NCI-H2196 treated with DMSO at 0.1 percent for 48 hours (cell line): ENCODE measurements at regions not wholly inside any gene's neighbourhood (a gene's known extent, or its start where the extent isn't known, plus 50 kb on each side); places are given as distances from the start of the nearest gene placed in this dataset.

Source experiments
- DNase-seq: peaks from one replicate; lab custom pipeline; 2025; ENCODE audit not compliant: unreplicated experiment; lab: John Stamatoyannopoulos, UW

- no peak for DNase-seq
These were observed 319.0 kb downstream of the GLRX3 start for GRCh38 chr10:130455111-130455695.

GRCh38 chr10:130455791-130456190, 319.6 kb downstream of the GLRX3 start:
- no peak for DNase-seq

GRCh38 chr10:130456616-130457015, 320.4 kb downstream of the GLRX3 start:
- no peak for DNase-seq

GRCh38 chr10:130458509-130458908, 322.3 kb downstream of the GLRX3 start:
- no peak for DNase-seq

- no peak for DNase-seq
These were observed 322.8 kb downstream of the GLRX3 start for GRCh38 chr10:130459011-130459410.

- DNase-seq: no peak
These were observed 323.8 kb downstream of the GLRX3 start for GRCh38 chr10:130459851-130460490.

- DNase-seq: no peak
These were observed 325.4 kb downstream of the GLRX3 start for GRCh38 chr10:130461631-130462030.

GRCh38 chr10:130463104-130463875, 327.1 kb downstream of the GLRX3 start:
- DNase-seq: no peak

GRCh38 chr10:130463876-130464364, 327.7 kb downstream of the GLRX3 start:
- DNase-seq: no peak

GRCh38 chr10:130464426-130464825, 328.2 kb downstream of the GLRX3 start:
- no peak for DNase-seq

- DNase-seq: no peak
These were observed 330.2 kb downstream of the GLRX3 start for GRCh38 chr10:130466271-130466997.

GRCh38 chr10:130470286-130470685, 334.1 kb downstream of the GLRX3 start:
- no peak for DNase-seq

GRCh38 chr10:130470973-130471372, 334.8 kb downstream of the GLRX3 start:
- no peak for DNase-seq

GRCh38 chr10:130471486-130471885, 335.3 kb downstream of the GLRX3 start:
- no peak for DNase-seq

GRCh38 chr10:130472236-130472635, 336.0 kb downstream of the GLRX3 start:
- DNase-seq: no peak

- DNase-seq: no peak
These were observed 338.4 kb downstream of the GLRX3 start for GRCh38 chr10:130474591-130474990.

GRCh38 chr10:130477360-130477759, 341.2 kb downstream of the GLRX3 start:
- no peak for DNase-seq

GRCh38 chr10:130479146-130479545, 343.0 kb downstream of the GLRX3 start:
- no peak for DNase-seq

GRCh38 chr10:130479926-130480325, 343.7 kb downstream of the GLRX3 start:
- DNase-seq: no peak

- DNase-seq: no peak
These were observed 344.3 kb downstream of the GLRX3 start for GRCh38 chr10:130480491-130480890.
